ENCODE measurements at regions not wholly inside any gene's neighbourhood (a gene's known extent, or its start where the extent isn't known, plus 50 kb on each side); places are given as distances from the start of the nearest gene placed in this dataset.
"Not testable (repeated sequence)": the region's sequence is repeated elsewhere in the genome, so short reads cannot be mapped to it uniquely, and the experiment has no call there.

GRCh38 chr21:6139331-6139730, 4382.1 kb upstream of the TPTE start:
- TF ChIP-seq CTCF (IDR thresholded peaks at IDR 0.05); POLR2AphosphoS5 (IDR thresholded peaks at IDR 0.05); POLR2A (IDR thresholded peaks at IDR 0.05; ENCODE audit: low read depth); EP300 (IDR thresholded peaks at IDR 0.05): not testable (repeated sequence)

Measured in esophagus muscularis mucosa (tissue), 4 donors.